Body of pancreas (tissue), 4 donors: ENCODE measurements at regions not wholly inside any gene's neighbourhood (a gene's known extent, or its start where the extent isn't known, plus 50 kb on each side); places are given as distances from the start of the nearest gene placed in this dataset.

Experiments used
- POLR2A ChIP-seq, 3 donors: fragments of 450-650 bp; IDR thresholded peaks; one replicate each; pipeline ENCODE4 v1.6.1; 2016; ENCODE audit warnings: antibody characterized with exemption in 3 of 3, mild to moderate bottlenecking in 2 of 3
- TF ChIP-seq, protein P1 (sequence below), 7 experiments: fragments of 450-650 bp in 4 of 7; fragments of 200-600 bp in 3 of 7; sonication (generic) in 3 of 7; IDR thresholded peaks; one replicate each; pipeline ENCODE4 v1.5.1; 2016 to 2019; ENCODE audit warnings: antibody characterized with exemption in 7 of 7

DNA sequence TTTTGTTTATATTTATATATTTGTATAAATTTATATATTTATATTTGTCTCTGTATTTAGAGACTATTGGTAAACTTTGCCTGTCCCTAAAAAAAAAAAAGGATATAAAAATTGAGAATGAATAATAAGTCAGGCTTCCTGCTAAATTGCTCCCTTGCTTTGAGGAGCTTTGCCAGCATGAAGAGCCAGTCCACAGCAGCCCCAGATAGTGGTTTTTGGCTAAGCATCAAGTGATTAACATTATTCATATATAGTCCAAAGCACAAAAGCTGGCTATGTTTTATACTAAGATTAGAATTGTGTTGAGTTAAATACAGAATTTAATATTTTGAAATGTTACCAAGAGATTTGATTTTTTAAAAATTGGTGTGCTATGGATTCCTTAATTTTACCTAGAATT is 264.9 kb upstream of the FERD3L start:
- TF ChIP-seq, protein P1, sequence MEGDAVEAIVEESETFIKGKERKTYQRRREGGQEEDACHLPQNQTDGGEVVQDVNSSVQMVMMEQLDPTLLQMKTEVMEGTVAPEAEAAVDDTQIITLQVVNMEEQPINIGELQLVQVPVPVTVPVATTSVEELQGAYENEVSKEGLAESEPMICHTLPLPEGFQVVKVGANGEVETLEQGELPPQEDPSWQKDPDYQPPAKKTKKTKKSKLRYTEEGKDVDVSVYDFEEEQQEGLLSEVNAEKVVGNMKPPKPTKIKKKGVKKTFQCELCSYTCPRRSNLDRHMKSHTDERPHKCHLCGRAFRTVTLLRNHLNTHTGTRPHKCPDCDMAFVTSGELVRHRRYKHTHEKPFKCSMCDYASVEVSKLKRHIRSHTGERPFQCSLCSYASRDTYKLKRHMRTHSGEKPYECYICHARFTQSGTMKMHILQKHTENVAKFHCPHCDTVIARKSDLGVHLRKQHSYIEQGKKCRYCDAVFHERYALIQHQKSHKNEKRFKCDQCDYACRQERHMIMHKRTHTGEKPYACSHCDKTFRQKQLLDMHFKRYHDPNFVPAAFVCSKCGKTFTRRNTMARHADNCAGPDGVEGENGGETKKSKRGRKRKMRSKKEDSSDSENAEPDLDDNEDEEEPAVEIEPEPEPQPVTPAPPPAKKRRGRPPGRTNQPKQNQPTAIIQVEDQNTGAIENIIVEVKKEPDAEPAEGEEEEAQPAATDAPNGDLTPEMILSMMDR (IDR thresholded peaks at IDR 0.05) = no peak
- no peak for TF ChIP-seq POLR2A (IDR thresholded peaks at IDR 0.05)
